Suprapubic skin (tissue), 4 donors: ENCODE measurements at regions not wholly inside any gene's neighbourhood (a gene's known extent, or its start where the extent isn't known, plus 50 kb on each side); places are given as distances from the start of the nearest gene placed in this dataset.

Experiments
- DNase-seq, 2 donors: peaks; one replicate each; pipeline ENCODE4 v3.0.0-alpha.2; 2019; ENCODE audit warnings: low spot score in 2 of 2
- H3K27ac ChIP-seq: fragments of 200-600 bp; sonication (generic); one replicate; pipeline ENCODE4 v1.5.1; 2019
- H3K27me3 ChIP-seq: fragments of 200-600 bp; sonication (generic); one replicate; pipeline ENCODE4 v1.5.1; 2019
- H3K36me3 ChIP-seq: fragments of 200-600 bp; sonication (generic); one replicate; pipeline ENCODE4 v1.5.1; 2019
- H3K4me1 ChIP-seq: fragments of 200-600 bp; sonication (generic); one replicate; pipeline ENCODE4 v1.5.1; 2019
- H3K4me3 ChIP-seq: fragments of 200-600 bp; sonication (generic); one replicate; pipeline ENCODE4 v1.5.1; 2019; ENCODE audit warnings: mild to moderate bottlenecking
- H3K9me3 ChIP-seq: fragments of 200-600 bp; sonication (generic); one replicate; pipeline ENCODE4 v1.5.1; 2019
- CTCF ChIP-seq, 2 donors: fragments of 200-600 bp in 1 of 2; fragments of 450-650 bp in 1 of 2; sonication (generic) in 1 of 2; IDR thresholded peaks; one replicate each; pipeline ENCODE4 v1.5.1; 2016 to 2019; ENCODE audit warnings: antibody characterized with exemption in 2 of 2, mild to moderate bottlenecking in 1 of 2, moderate library complexity in 1 of 2
- EP300 ChIP-seq: sonication (generic); formaldehyde crosslinking; IDR thresholded peaks from one replicate; pipeline ENCODE4 v1.6.1; 2017; ENCODE audit warnings: antibody characterized with exemption
- POLR2A ChIP-seq, 2 donors: fragments of 450-650 bp; IDR thresholded peaks; one replicate each; pipeline ENCODE4 v1.6.1; 2017; ENCODE audit warnings: antibody characterized with exemption in 2 of 2, mild to moderate bottlenecking in 2 of 2, moderate library complexity in 2 of 2
- POLR2AphosphoS5 ChIP-seq, 3 donors: sonication (generic); formaldehyde crosslinking; IDR thresholded peaks; one replicate each; pipeline ENCODE4 v1.6.1; 2017; ENCODE audit warnings: antibody characterized with exemption in 3 of 3
- WGBS: methylation state at CpG from one replicate; pipeline ENCODE4 v1.1.5; 2018; 5-methylcytosine and 5-hydroxymethylcytosine counted together

- TF ChIP-seq CTCF (IDR thresholded peaks at IDR 0.05) (no peak), EP300 (no peak), POLR2A (IDR thresholded peaks at IDR 0.05) (no peak), POLR2AphosphoS5 (IDR thresholded peaks at IDR 0.05) (no peak)
- Histone ChIP-seq H3K27ac (no peak overlapping the region), H3K4me1 (no peaks in the 10 kb centered on the region), H3K27me3 (no peaks in the 10 kb centered on the region), H3K36me3 (no peaks in the 10 kb centered on the region), H3K4me3 (no peak overlapping the region), H3K9me3 (no peaks in the 10 kb centered on the region)
- WGBS, result 94% methylated on average over 2 of the region's 2 CpGs
- no peak for DNase-seq
Measured at GRCh38 chr3:8290611-8291010, 211.0 kb upstream of the LMCD1 start.

- Histone ChIP-seq H3K27ac (no peak overlapping the region), H3K4me1 (no peaks in the 10 kb centered on the region), H3K27me3 (no peaks in the 10 kb centered on the region), H3K9me3 (no peaks in the 10 kb centered on the region), H3K36me3 (no peaks in the 10 kb centered on the region), H3K4me3 (no peak overlapping the region)
- DNase-seq, result no peak
- WGBS, result 54% methylated on average over 2 of the region's 2 CpGs
- TF ChIP-seq POLR2A (IDR thresholded peaks at IDR 0.05), result no peak
- no peak for TF ChIP-seq POLR2AphosphoS5 (IDR thresholded peaks at IDR 0.05)
- no peak for TF ChIP-seq EP300
- TF ChIP-seq CTCF (IDR thresholded peaks at IDR 0.05), result no peak
Measured at GRCh38 chr3:8296461-8296860, 205.2 kb upstream of the LMCD1 start.

GRCh38 chr3:8298021-8298954 is 203.3 kb upstream of the LMCD1 start:
- WGBS, result 85% methylated on average over 9 of the region's 9 CpGs
- no peaks in the 10 kb centered on the region for H3K4me1 ChIP-seq
- no peak for DNase-seq
- H3K4me3 ChIP-seq, result no peak overlapping the region
- no peaks in the 10 kb centered on the region for H3K9me3 ChIP-seq
- no peak for TF ChIP-seq POLR2A (IDR thresholded peaks at IDR 0.05)
- TF ChIP-seq CTCF (IDR thresholded peaks at IDR 0.05), result no peak
- no peak for TF ChIP-seq POLR2AphosphoS5 (IDR thresholded peaks at IDR 0.05)
- no peak for TF ChIP-seq EP300
- no peaks in the 10 kb centered on the region for H3K27me3 ChIP-seq
- H3K36me3 ChIP-seq, result no peaks in the 10 kb centered on the region
- H3K27ac ChIP-seq, result no peak overlapping the region

GRCh38 chr3:8301977-8302735 is 199.5 kb upstream of the LMCD1 start:
- Histone ChIP-seq H3K27ac (no peak overlapping the region), H3K4me1 (no peaks in the 10 kb centered on the region), H3K27me3 (no peaks in the 10 kb centered on the region), H3K4me3 (no peak overlapping the region), H3K36me3 (no peaks in the 10 kb centered on the region), H3K9me3 (no peaks in the 10 kb centered on the region)
- TF ChIP-seq POLR2A (IDR thresholded peaks at IDR 0.05), result no peak
- TF ChIP-seq CTCF (IDR thresholded peaks at IDR 0.05), result peak in 1 of 2 donors; percentile 57
- DNase-seq, result no peak
- 27% methylated on average over 7 of the region's 7 CpGs for WGBS

- DNase-seq, result no peak
- H3K27ac ChIP-seq, result no peak overlapping the region
- no peaks in the 10 kb centered on the region for H3K27me3 ChIP-seq
- WGBS, result 93% methylated on average over 1 of the region's 1 CpG
- no peaks in the 10 kb centered on the region for H3K36me3 ChIP-seq
- H3K4me3 ChIP-seq, result no peak overlapping the region
- no peaks in the 10 kb centered on the region for H3K4me1 ChIP-seq
- H3K9me3 ChIP-seq, result no peaks in the 10 kb centered on the region
- TF ChIP-seq CTCF (IDR thresholded peaks at IDR 0.05) (no peak), POLR2A (IDR thresholded peaks at IDR 0.05) (no peak), POLR2AphosphoS5 (IDR thresholded peaks at IDR 0.05) (no peak), EP300 (no peak)
Measured at GRCh38 chr3:8303466-8303865, 198.2 kb upstream of the LMCD1 start.
